Caco-2 (cell line): ENCODE measurements at regions not wholly inside any gene's neighbourhood (a gene's known extent, or its start where the extent isn't known, plus 50 kb on each side); places are given as distances from the start of the nearest gene placed in this dataset.

Experiments used
- BruUV-seq: library from RNA; stranded (reverse); fragments of 400-500 nt; replicated peaks from 2 replicates; lab custom pipeline; 2021; lab: Mats Ljungman, UMichigan
- CTCF ChIA-PET: fragments of 300-600 bp; sonication (Branson Sonifier 250); formaldehyde crosslinking; loops from one replicate; lab custom pipeline; 2022; ENCODE audit warnings: antibody characterized with exemption; lab: Charles Lee
- POLR2A ChIA-PET: fragments of 300-600 bp; sonication (Branson Sonifier 250); formaldehyde crosslinking; loops from one replicate; lab custom pipeline; 2022; ENCODE audit warnings: antibody characterized with exemption; lab: Charles Lee
- DNase-seq, 2 experiments: peaks; one replicate each; pipeline versions ENCODE4 v3.0.0 to v3.0.0-alpha.2; 2020 to 2022
- H3K27me3 ChIP-seq: replicated peaks from 2 replicates; pipeline ENCODE4 v1.6.0; 2011; ENCODE audit warnings: low read length; ENCODE audit not compliant: control insufficient read depth, insufficient read depth
- H3K36me3 ChIP-seq: 2 replicates; pipeline ENCODE4 v1.5.1; 2011; ENCODE audit warnings: low read length; ENCODE audit not compliant: control insufficient read depth, insufficient read depth
- H3K4me1 ChIP-seq: fragments of 250-450 bp; sonication (Bioruptor Pico); 2 replicates; pipeline ENCODE4 v1.5.1; 2020; ENCODE audit warnings: mild to moderate bottlenecking
- H3K4me3 ChIP-seq: 2 replicates; pipeline ENCODE4 v1.5.1; 2011; ENCODE audit warnings: low read depth, mild to moderate bottlenecking, control low read depth, low read length
- H3K9me3 ChIP-seq: fragments of 250-450 bp; sonication (Bioruptor Pico); 2 replicates; pipeline ENCODE4 v1.5.1; 2020; ENCODE audit warnings: mild to moderate bottlenecking, moderate library complexity
- H3K27ac Mint-ChIP-seq: one replicate; pipeline ENCODE4 v1.8.0; 2022; ENCODE audit warnings: mixed read lengths; ENCODE audit not compliant: unreplicated experiment
- H3K27me3 Mint-ChIP-seq: one replicate; pipeline ENCODE4 v1.8.0; 2022; ENCODE audit warnings: mixed read lengths; ENCODE audit not compliant: insufficient read depth, unreplicated experiment
- H3K36me3 Mint-ChIP-seq: one replicate; pipeline ENCODE4 v1.8.0; 2022; ENCODE audit warnings: mild to moderate bottlenecking, mixed read lengths; ENCODE audit not compliant: insufficient read depth, unreplicated experiment
- H3K4me1 Mint-ChIP-seq: one replicate; pipeline ENCODE4 v1.8.0; 2022; ENCODE audit warnings: low read depth, mixed read lengths; ENCODE audit not compliant: unreplicated experiment
- H3K4me3 Mint-ChIP-seq: one replicate; pipeline ENCODE4 v1.8.0; 2022; ENCODE audit warnings: mild to moderate bottlenecking, moderate library complexity, mixed read lengths; ENCODE audit not compliant: unreplicated experiment
- H3K9me3 Mint-ChIP-seq: one replicate; pipeline ENCODE4 v1.8.0; 2022; ENCODE audit warnings: mixed read lengths; ENCODE audit not compliant: unreplicated experiment
- intact Hi-C: fragments of 100-400 bp; cut with micrococcal nuclease; formaldehyde crosslinking; loops from one replicate; pipeline ENCODE4 v1.10.0; 2022; ENCODE audit not compliant: unreplicated experiment
- TF ChIP-seq, protein P1 (sequence below), 2 experiments: fragments of 200-600 bp in 1 of 2; IDR thresholded peaks; 1 replicate in 1 of 2; 2 replicates in 1 of 2; pipeline versions ENCODE4 v1.5.1 to v1.8.0; 2011 to 2022; ENCODE audit warnings: antibody characterized with exemption in 1 of 2, control low read depth in 1 of 2, inconsistent platforms in 1 of 2, low read depth in 1 of 2, low read length in 1 of 2, mild to moderate bottlenecking in 1 of 2, moderate library complexity in 1 of 2; ENCODE audit not compliant: insufficient read depth in 1 of 2, severe bottlenecking in 1 of 2, unreplicated experiment in 1 of 2

DNA sequence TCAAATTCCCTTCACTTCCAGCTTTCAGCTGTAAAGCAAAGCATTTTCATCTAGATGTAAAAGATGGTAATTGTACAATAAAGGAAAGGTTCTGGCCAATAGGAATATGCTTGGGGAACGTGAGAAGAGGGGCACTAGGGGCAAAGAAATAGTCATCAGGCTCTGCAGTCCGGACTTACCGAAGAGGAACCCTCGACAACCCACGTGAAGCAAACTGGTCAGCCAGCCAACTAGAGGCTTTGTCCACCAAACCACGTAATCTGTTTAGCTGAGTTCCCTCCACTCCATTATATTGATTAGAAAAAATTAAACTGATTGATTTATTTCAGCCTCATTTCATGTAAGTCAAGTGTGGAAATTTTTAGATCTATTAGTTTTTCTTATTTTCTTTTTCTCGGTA lies 300.4 kb upstream of the FANCL start:
- CTCF ChIA-PET = no interaction called here
- POLR2A ChIA-PET = no interaction called here
- Histone ChIP-seq H3K9me3 (no peaks in the 10 kb centered on the region), H3K36me3 (no peaks in the 10 kb centered on the region), H3K4me3 (no peak overlapping the region), H3K27me3 (no peaks in the 10 kb centered on the region), H3K4me1 (no peaks in the 10 kb centered on the region)
- no TSS peak for BruUV-seq
- TF ChIP-seq, protein P1, sequence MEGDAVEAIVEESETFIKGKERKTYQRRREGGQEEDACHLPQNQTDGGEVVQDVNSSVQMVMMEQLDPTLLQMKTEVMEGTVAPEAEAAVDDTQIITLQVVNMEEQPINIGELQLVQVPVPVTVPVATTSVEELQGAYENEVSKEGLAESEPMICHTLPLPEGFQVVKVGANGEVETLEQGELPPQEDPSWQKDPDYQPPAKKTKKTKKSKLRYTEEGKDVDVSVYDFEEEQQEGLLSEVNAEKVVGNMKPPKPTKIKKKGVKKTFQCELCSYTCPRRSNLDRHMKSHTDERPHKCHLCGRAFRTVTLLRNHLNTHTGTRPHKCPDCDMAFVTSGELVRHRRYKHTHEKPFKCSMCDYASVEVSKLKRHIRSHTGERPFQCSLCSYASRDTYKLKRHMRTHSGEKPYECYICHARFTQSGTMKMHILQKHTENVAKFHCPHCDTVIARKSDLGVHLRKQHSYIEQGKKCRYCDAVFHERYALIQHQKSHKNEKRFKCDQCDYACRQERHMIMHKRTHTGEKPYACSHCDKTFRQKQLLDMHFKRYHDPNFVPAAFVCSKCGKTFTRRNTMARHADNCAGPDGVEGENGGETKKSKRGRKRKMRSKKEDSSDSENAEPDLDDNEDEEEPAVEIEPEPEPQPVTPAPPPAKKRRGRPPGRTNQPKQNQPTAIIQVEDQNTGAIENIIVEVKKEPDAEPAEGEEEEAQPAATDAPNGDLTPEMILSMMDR (IDR thresholded peaks at IDR 0.05; ENCODE audit: insufficient read depth in 1 of 2, low read depth in 1 of 2, low read length in 1 of 2, severe bottlenecking in 1 of 2, unreplicated experiment in 1 of 2) = no peak
- H3K27me3 Mint-ChIP-seq = peaks cover 12% of the 10 kb centered on the region
- intact Hi-C loops = no loop called here
- no peak for DNase-seq
- no peaks in the 10 kb centered on the region for H3K36me3 Mint-ChIP-seq
- H3K4me1 Mint-ChIP-seq = no peaks in the 10 kb centered on the region
- no peaks in the 10 kb centered on the region for H3K9me3 Mint-ChIP-seq
- no peak overlapping the region for H3K4me3 Mint-ChIP-seq
- no peak overlapping the region for H3K27ac Mint-ChIP-seq

DNA sequence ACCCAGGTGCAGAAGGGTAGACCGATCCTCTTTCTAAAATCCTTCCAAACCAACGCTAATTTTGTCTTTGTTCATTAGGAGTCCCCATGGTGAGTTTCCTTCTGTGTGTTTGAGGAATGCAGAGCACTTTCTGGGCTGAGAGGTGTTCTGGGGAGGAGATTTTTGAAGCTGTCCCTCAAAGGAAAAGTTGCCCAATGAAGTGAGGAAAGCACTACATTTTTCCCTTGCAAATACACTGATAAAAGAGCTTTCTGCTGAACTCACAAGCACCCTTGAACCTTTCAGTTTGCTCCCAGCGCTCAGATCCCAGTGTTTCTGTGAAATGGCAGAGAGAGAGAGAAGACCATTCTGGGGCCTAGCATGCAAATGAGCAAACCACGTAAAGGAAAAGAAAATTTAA lies 299.6 kb upstream of the FANCL start:
- Histone ChIP-seq H3K9me3 (no peaks in the 10 kb centered on the region), H3K4me1 (no peaks in the 10 kb centered on the region), H3K27me3 (no peaks in the 10 kb centered on the region), H3K4me3 (no peak overlapping the region), H3K36me3 (no peaks in the 10 kb centered on the region)
- no peak overlapping the region for H3K27ac Mint-ChIP-seq
- intact Hi-C loops = no loop called here
- H3K9me3 Mint-ChIP-seq = no peaks in the 10 kb centered on the region
- POLR2A ChIA-PET = no interaction called here
- BruUV-seq = no TSS peak
- TF ChIP-seq, protein P1 (IDR thresholded peaks at IDR 0.05; ENCODE audit: insufficient read depth in 1 of 2, low read depth in 1 of 2, low read length in 1 of 2, severe bottlenecking in 1 of 2, unreplicated experiment in 1 of 2) = no peak
- H3K27me3 Mint-ChIP-seq = peaks cover 12% of the 10 kb centered on the region
- no peaks in the 10 kb centered on the region for H3K4me1 Mint-ChIP-seq
- no peak overlapping the region for H3K4me3 Mint-ChIP-seq
- CTCF ChIA-PET = no interaction called here
- DNase-seq = no peak
- H3K36me3 Mint-ChIP-seq = no peaks in the 10 kb centered on the region

DNA sequence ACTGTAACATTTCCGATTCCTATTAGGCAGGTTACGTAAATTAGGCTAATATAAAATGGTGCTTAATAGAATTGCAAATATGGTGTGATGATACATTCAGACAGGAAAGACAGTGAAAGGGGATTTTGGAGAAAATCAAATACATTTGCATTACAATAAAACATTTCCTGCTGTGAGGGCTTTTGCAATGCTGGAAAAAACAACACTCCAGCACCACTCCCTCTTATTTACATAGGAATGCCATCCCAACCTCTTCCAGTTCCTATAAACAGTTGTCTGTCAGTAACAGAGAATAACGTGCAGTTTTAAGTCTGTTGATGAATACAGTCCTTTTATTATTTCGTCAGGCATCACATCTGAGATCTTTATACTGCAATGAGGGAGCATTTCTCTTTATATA lies 298.8 kb upstream of the FANCL start:
- no peaks in the 10 kb centered on the region for H3K36me3 ChIP-seq
- no TSS peak for BruUV-seq
- TF ChIP-seq, protein P1 (IDR thresholded peaks at IDR 0.05; ENCODE audit: insufficient read depth in 1 of 2, low read depth in 1 of 2, low read length in 1 of 2, severe bottlenecking in 1 of 2, unreplicated experiment in 1 of 2) = no peak
- Mint-ChIP-seq H3K9me3 (no peaks in the 10 kb centered on the region), H3K27ac (no peak overlapping the region), H3K4me1 (no peaks in the 10 kb centered on the region), H3K36me3 (no peaks in the 10 kb centered on the region), H3K4me3 (no peak overlapping the region), H3K27me3 (peaks cover 12% of the 10 kb centered on the region)
- CTCF ChIA-PET = no interaction called here
- H3K4me1 ChIP-seq = no peaks in the 10 kb centered on the region
- H3K4me3 ChIP-seq = no peak overlapping the region
- POLR2A ChIA-PET = no interaction called here
- no peaks in the 10 kb centered on the region for H3K9me3 ChIP-seq
- H3K27me3 ChIP-seq = no peaks in the 10 kb centered on the region
- intact Hi-C loops = no loop called here
- no peak for DNase-seq
